ENCODE measurements at regions not wholly inside any gene's neighbourhood (a gene's known extent, or its start where the extent isn't known, plus 50 kb on each side); places are given as distances from the start of the nearest gene placed in this dataset.

GRCh38 chr5:74015716-74016115 lies 389.7 kb downstream of the ARHGEF28 start:
- Histone ChIP-seq H3K27me3 (no peaks in the 10 kb centered on the region), H3K9me3 (replicated peaks) (no peaks in the 10 kb centered on the region), H3K36me3 (no peaks in the 10 kb centered on the region), H3K4me3 (no peak overlapping the region), H3K27ac (no peak overlapping the region), H3K4me1 (peaks cover 24% of the 10 kb centered on the region)
- no peak for DNase-seq

GRCh38 chr5:74013222-74013621 lies 387.2 kb downstream of the ARHGEF28 start:
- Histone ChIP-seq H3K4me3 (no peak overlapping the region), H3K4me1 (peaks cover 25% of the 10 kb centered on the region), H3K9me3 (replicated peaks) (no peaks in the 10 kb centered on the region), H3K27me3 (no peaks in the 10 kb centered on the region), H3K27ac (no peak overlapping the region), H3K36me3 (no peaks in the 10 kb centered on the region)
- DNase-seq: no peak

GRCh38 chr5:74009502-74009901 lies 383.5 kb downstream of the ARHGEF28 start:
- DNase-seq: no peak
- H3K4me1 ChIP-seq: 0 out of 2 replicates have a peak, but pooled peaks cover 6% of the 10 kb centered on the region
- no peaks in the 10 kb centered on the region; the same call in 1 of the 2 replicates for H3K9me3 ChIP-seq (replicated peaks)
- H3K27ac ChIP-seq: no peak overlapping the region
- H3K27me3 ChIP-seq: no peaks in the 10 kb centered on the region
- H3K36me3 ChIP-seq: no peaks in the 10 kb centered on the region
- H3K4me3 ChIP-seq: no peak overlapping the region

- Histone ChIP-seq H3K27ac (no peak overlapping the region), H3K27me3 (no peaks in the 10 kb centered on the region), H3K36me3 (no peaks in the 10 kb centered on the region), H3K9me3 (replicated peaks) (no peaks in the 10 kb centered on the region; the same call in 1 of the 2 replicates), H3K4me1 (0 out of 2 replicates have a peak, but pooled peaks cover 5% of the 10 kb centered on the region), H3K4me3 (no peak overlapping the region)
- no peak for DNase-seq
Measured at GRCh38 chr5:74007193-74007592, 381.2 kb downstream of the ARHGEF28 start.

- Histone ChIP-seq H3K27ac (peak overlapping the region; percentile 91), H3K4me3 (no peak overlapping the region; the same call in 1 of the 2 replicates), H3K9me3 (replicated peaks) (no peaks in the 10 kb centered on the region; the same call in 1 of the 2 replicates), H3K27me3 (no peaks in the 10 kb centered on the region), H3K36me3 (no peaks in the 10 kb centered on the region), H3K4me1 (peaks cover 33% of the 10 kb centered on the region)
- DNase-seq: peak; percentile 63 to 91
Measured at GRCh38 chr5:73999297-73999696, 373.3 kb downstream of the ARHGEF28 start.

- H3K27ac ChIP-seq: peak overlapping the region; percentile 91
- no peaks in the 10 kb centered on the region for H3K36me3 ChIP-seq
- peaks cover 33% of the 10 kb centered on the region for H3K4me1 ChIP-seq
- H3K4me3 ChIP-seq: peak overlapping the region; percentile 15; the same call in 1 of the 2 replicates
- DNase-seq: peak; percentile 59 to 80
- no peaks in the 10 kb centered on the region; the same call in 1 of the 2 replicates for H3K9me3 ChIP-seq (replicated peaks)
- no peaks in the 10 kb centered on the region for H3K27me3 ChIP-seq
Measured at GRCh38 chr5:73998489-73998888, 372.5 kb downstream of the ARHGEF28 start.

GRCh38 chr5:73997960-73998359 lies 372.0 kb downstream of the ARHGEF28 start:
- Histone ChIP-seq H3K4me3 (peak overlapping the region; percentile 15; the same call in 1 of the 2 replicates), H3K27me3 (no peaks in the 10 kb centered on the region), H3K4me1 (peaks cover 33% of the 10 kb centered on the region), H3K27ac (peak overlapping the region; percentile 91), H3K36me3 (no peaks in the 10 kb centered on the region), H3K9me3 (replicated peaks) (no peaks in the 10 kb centered on the region; the same call in 1 of the 2 replicates)
- no peak for DNase-seq

- Histone ChIP-seq H3K4me3 (no peak overlapping the region), H3K27me3 (no peaks in the 10 kb centered on the region), H3K4me1 (peaks cover 33% of the 10 kb centered on the region), H3K27ac (no peak overlapping the region), H3K36me3 (no peaks in the 10 kb centered on the region), H3K9me3 (replicated peaks) (no peaks in the 10 kb centered on the region; the same call in 1 of the 2 replicates)
- DNase-seq: no peak
Measured at GRCh38 chr5:73996151-73996755, 370.3 kb downstream of the ARHGEF28 start.

GRCh38 chr5:73994963-73995362 lies 369.0 kb downstream of the ARHGEF28 start:
- Histone ChIP-seq H3K27ac (no peak overlapping the region), H3K27me3 (no peaks in the 10 kb centered on the region), H3K4me1 (peaks cover 29% of the 10 kb centered on the region), H3K4me3 (no peak overlapping the region), H3K36me3 (no peaks in the 10 kb centered on the region), H3K9me3 (replicated peaks) (no peaks in the 10 kb centered on the region; the same call in 1 of the 2 replicates)
- no peak for DNase-seq
